ENCODE measurements at regions not wholly inside any gene's neighbourhood (a gene's known extent, or its start where the extent isn't known, plus 50 kb on each side); places are given as distances from the start of the nearest gene placed in this dataset.

DNA sequence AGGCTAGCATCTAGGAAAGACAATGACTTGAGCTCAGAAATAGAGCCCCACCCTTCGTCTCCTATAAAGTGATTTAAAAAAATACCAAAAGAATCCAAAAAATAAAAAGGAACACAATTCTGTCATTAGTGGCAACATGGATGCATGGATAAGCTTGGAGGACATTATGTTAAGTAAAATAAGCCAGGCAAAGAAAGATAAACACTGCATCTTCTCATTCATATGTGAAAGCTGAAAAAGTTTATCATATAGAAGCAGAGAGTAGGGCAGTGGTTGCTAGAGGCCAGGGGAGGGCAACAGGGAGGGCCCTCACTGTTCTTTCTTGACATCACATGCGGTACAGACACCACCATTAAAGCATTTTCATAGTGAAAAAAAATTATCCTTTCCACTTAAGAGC, 220.9 kb upstream of the TRPC7 start:
- TF ChIP-seq, protein P1, sequence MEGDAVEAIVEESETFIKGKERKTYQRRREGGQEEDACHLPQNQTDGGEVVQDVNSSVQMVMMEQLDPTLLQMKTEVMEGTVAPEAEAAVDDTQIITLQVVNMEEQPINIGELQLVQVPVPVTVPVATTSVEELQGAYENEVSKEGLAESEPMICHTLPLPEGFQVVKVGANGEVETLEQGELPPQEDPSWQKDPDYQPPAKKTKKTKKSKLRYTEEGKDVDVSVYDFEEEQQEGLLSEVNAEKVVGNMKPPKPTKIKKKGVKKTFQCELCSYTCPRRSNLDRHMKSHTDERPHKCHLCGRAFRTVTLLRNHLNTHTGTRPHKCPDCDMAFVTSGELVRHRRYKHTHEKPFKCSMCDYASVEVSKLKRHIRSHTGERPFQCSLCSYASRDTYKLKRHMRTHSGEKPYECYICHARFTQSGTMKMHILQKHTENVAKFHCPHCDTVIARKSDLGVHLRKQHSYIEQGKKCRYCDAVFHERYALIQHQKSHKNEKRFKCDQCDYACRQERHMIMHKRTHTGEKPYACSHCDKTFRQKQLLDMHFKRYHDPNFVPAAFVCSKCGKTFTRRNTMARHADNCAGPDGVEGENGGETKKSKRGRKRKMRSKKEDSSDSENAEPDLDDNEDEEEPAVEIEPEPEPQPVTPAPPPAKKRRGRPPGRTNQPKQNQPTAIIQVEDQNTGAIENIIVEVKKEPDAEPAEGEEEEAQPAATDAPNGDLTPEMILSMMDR (IDR thresholded peaks at IDR 0.05), result no peak
- TF ChIP-seq POLR2A (IDR thresholded peaks at IDR 0.05), result no peak
